8988T (cell line): ENCODE measurements at regions not wholly inside any gene's neighbourhood (a gene's known extent, or its start where the extent isn't known, plus 50 kb on each side); places are given as distances from the start of the nearest gene placed in this dataset.

Experiments
- DNase-seq: peaks from one replicate; pipeline ENCODE4 v3.0.0; 2011

- DNase-seq, result no peak
Measured at GRCh38 chr2:240325016-240326007, 110.2 kb upstream of the GPC1 start.

GRCh38 chr2:240326246-240326645, 109.2 kb upstream of the GPC1 start:
- no peak for DNase-seq

GRCh38 chr2:240326886-240327285, 108.6 kb upstream of the GPC1 start:
- no peak for DNase-seq

DNA sequence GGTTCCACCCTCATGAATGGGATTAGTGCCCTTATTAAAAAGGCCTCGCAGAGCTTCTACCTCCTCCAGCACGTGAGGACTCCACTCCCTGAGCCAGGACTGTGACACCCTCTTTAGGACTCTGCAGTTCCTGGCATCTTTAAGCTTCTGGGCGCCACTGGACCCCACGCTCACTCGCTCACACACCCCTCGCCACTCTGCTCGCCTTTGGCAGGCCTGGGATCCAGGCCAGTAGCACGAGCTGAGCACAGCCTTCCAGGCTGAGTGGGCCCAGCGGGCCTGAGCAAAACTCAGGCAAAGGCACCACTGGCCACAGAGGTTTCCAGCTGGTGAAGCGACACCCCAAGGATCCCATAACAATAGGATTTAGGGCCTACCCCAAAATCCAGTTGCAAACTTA, 107.9 kb upstream of the GPC1 start:
- no peak for DNase-seq

DNA sequence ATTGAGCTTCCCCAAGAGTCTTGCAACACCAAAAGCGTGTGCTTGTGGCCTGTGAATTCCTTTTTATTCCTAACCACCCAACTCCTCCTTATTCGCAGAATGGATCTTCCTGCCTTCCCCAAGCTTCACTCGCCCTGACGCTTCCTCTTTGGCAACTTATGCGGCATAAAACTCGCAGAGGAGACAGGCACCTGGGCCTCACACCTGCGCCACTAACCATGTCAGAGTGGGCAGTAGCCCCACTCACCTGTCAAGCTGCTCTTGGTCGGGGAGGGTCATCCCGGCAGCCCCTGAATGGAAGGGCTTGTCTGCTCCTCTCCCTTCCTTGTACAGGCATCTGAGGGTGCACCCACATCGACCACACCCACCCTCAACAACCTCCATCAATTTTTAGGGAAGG, 106.9 kb upstream of the GPC1 start:
- DNase-seq, result no peak

- DNase-seq, result no peak
Measured at GRCh38 chr2:240329116-240329665, 106.3 kb upstream of the GPC1 start.

GRCh38 chr2:240329778-240330177, 105.7 kb upstream of the GPC1 start:
- DNase-seq, result no peak

- DNase-seq, result no peak
Measured at GRCh38 chr2:240333985-240334384, 101.5 kb upstream of the GPC1 start.

DNA sequence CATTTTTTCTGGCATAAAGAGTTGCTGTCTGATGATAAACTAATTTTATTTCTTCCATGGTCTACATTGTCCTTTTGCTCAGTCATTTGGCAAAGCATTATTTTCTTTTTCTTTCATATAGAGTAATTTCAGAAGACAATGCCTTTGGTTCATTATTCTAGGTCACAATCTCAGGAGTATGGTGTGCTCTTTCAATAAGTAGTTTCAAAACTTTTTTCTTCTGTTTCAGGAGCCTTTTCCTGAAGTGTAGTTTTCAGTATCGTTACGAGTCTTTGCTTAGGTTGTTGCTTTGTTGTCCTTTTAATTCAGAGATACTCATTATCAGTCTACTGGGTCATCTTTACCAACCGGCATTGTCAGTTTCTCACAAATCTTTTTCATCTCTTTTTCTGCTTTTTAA, 100.4 kb upstream of the GPC1 start:
- DNase-seq, result no peak

- DNase-seq, result no peak
Measured at GRCh38 chr2:240336820-240337427, 98.5 kb upstream of the GPC1 start.

DNA sequence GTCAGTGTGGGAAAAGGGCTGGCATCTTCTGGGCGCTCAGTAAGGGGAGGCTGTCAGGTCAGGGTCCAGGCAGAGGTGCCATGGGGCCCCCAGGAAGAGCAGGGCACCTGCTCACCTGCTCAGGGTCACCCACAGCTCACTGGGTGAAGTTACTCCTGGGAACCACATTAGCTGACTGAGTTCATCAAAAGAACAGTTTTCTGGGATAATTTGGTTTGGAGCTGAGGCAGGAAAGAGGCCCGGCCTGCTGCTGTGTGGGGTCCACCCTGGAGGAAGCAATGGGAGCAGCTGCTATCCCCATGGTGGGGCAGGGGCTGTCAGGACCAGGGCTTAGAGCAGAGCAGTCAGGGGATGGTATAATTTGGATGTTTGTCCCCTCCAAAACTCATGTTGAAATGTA, 97.2 kb upstream of the GPC1 start:
- DNase-seq, result no peak

DNA sequence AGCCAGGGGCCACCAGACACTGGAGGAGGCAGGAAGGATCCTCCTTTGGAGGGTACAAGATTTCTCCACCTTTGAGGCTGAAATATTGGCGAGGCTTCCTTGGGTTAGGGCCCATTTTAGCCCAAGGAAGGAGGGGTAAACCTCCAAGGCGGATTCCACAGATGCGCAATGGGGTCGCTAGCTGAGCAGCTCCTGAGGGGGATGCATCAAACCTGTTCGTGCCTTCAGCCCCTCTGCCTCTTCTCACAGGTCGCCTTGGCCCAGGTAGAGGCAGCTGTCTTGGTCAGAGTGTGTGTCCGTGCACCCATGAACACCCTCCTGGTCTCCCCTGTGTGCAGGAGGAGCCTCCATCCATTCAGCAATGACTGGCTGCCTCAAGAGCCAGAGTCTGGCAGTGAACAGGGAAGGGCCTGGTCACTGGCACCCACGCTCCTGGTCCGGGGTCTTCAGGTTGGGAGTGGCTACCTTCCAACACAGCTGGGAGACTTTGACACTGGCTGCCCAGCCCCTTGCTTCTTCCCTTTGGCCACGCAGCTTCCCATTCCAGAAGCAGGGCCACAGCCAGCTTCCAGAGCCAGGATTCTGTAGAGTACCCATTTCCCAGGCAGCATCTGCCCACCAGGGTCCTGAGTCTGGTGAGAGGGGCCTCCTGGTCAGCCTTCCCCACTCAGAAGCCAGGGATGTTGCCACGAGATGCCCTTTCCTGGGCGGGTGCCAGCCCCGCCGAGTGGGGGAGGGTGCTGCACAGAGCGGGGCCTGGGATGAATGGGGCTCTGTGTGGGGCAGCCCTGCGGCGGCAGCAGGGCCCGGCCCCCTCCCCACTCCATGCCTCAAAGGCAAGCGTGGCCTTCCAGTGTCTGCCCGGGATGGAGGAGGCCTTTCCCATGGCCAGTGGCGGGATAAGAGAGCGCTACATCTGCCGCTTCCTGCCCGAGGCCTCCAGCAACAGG, 95.8 kb upstream of the GPC1 start:
- DNase-seq, result no peak

DNA sequence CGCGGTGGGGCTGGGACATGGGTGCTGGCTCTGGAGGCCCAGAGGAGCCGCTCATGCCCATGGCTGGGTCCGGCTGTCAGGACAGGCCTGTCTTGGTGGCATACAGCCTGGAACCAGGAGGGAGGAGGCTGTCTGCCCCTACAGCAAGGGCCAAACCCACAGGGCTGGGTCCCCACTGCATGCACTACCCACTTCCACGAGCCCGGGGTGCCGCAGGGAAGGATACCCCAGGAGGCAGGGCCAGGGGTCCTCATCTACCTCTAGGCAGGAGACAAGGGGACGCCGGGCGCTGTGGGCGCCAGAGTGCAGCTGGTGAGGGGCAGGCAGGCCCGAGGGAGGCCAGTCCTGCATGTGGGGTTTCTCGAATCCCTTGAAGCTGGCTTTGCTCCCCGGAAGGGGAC, 95.1 kb upstream of the GPC1 start:
- DNase-seq, result no peak

DNA sequence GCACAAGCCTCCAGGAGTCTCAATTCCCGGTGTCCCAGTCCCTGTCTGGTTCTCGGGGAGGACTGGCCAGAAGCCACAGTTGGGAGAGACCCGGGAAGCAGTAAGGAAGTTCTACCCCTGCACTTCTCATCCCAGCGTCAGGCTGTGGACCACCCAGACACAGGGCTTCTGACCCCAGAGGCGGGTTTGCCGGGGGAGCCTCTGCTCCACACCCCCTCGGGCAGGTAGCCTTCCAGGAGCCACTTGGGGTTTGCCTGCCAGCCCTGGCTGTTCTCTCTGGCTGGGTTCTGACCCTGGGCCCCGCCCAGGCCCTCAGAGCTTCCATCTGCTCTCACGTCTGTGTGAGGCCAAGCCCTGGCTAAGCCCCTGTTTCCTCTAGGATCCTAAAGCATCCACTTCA, 94.4 kb upstream of the GPC1 start:
- DNase-seq, result no peak

- no peak for DNase-seq
Measured at GRCh38 chr2:240343548-240343947, 91.9 kb upstream of the GPC1 start.

- no peak for DNase-seq
Measured at GRCh38 chr2:240344904-240345303, 90.6 kb upstream of the GPC1 start.

DNA sequence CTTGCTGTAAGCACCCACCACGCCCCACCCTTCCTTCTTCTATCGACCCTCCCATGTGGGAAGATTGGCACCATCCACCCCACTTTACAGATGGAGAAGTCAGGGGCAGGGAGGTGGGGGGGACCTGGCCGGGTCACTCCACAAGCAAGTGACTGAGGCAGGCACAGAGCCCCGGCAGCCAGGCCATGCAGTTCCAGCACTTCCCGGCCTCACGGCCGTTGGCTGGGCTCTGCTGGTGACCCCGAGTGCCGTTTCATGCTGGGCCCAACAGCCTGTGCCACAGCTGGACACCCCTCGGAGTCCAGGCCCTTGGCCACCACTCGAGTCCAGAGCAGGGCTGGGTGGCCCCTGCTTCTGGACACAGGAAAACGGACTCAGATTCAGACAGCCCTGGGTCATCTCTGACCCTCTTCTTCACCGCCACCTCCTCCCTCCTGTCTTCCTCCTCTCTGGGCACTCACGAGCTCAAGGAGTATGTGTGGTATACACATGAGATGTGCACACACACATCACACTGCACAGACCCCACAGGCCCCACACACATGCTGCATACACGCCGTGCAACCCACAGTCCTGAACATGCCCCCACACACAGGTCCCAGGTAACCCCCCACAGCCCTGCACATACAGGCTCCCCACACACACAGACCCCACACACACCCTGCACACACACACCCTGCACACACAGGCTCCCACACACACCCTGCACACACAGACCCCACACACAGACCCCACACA, 89.3 kb upstream of the GPC1 start:
- DNase-seq, result no peak

DNA sequence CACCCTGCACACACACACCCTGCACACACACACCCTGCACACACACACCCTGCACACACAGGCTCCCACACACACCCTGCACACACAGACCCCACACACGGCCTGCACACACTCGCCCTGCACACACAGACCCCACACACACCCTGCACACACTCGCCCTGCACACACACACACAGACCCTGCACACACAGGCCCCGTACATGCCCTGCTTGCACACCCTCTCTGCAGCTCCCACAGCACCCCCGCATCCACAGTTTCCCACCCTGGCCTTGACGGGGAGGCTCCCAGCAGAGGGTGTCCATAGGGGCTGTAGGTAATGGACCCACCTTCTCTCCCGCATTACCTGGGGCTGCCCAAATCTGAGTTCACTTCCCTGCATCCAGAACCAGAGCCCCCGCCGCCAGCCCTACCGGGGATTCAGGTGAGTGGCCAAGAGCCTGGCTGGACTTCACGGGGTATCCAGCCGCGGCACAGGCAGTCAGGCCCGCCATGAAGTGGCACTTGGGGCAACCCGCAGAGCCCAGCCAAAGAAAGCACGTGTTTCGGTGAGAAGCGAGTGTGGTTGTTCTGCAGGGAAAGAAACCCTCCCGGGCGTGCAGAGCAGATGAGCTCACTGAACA, 88.6 kb upstream of the GPC1 start:
- no peak for DNase-seq

GRCh38 chr2:240347373-240347940, 88.0 kb upstream of the GPC1 start:
- DNase-seq, result no peak

- DNase-seq, result no peak
Measured at GRCh38 chr2:240347949-240348500, 87.4 kb upstream of the GPC1 start.

GRCh38 chr2:240348522-240348921, 86.9 kb upstream of the GPC1 start:
- DNase-seq, result no peak
